ENCODE measurements at regions not wholly inside any gene's neighbourhood (a gene's known extent, or its start where the extent isn't known, plus 50 kb on each side); places are given as distances from the start of the nearest gene placed in this dataset.

DNA sequence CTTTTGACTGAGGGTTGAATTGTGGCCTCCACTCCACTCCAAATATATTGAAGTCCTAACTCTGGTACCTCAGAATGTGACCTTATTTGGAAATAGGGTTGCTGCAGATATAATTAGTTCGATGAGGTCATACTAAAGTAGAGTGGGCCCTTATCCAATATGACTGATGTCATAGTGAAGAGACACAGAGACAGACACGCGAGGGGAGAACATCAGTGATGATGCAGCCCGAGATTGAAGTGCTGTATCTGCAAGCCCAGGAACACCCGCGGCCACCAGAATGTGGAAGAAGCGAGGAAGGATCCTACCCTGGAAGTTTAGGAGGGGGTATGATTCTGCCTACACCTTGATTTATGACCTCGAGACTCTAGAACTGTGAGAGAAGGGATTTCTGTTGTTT is 279.0 kb downstream of the ANKRD50 start:
- TF ChIP-seq EZH2 (IDR thresholded peaks at IDR 0.05; ENCODE audit: insufficient read depth, poor library complexity, severe bottlenecking) (no peak), EZH2phosphoT487 (IDR thresholded peaks at IDR 0.05; ENCODE audit: insufficient read depth, low read depth) (no peak)
